ENCODE measurements at regions not wholly inside any gene's neighbourhood (a gene's known extent, or its start where the extent isn't known, plus 50 kb on each side); places are given as distances from the start of the nearest gene placed in this dataset.
"Not testable (repeated sequence)": the region's sequence is repeated elsewhere in the genome, so short reads cannot be mapped to it uniquely, and the experiment has no call there.

GRCh38 chrX:40406330-40406859 lies 174.4 kb upstream of the ATP6AP2 start:
- DNase-seq: peak; percentile 47

DNA sequence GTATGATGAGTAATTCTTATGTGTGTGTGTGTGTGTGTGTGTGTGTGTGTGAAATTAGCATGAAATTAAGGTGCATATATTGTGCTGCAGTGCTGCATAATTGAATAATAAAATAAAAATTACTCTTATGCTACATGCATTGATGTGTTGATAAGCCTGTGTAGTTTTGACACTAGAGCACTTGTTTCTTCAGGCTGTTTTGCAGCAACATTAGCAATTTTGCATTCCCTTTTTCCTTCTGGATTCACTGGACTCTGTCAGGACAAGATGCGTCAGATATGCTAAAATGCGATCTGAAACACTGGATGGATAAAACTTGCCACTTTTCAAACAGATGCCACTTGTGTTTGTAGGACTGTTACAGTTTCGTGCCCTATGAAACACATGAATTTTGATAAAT lies 175.4 kb upstream of the ATP6AP2 start:
- no peak for DNase-seq

DNA sequence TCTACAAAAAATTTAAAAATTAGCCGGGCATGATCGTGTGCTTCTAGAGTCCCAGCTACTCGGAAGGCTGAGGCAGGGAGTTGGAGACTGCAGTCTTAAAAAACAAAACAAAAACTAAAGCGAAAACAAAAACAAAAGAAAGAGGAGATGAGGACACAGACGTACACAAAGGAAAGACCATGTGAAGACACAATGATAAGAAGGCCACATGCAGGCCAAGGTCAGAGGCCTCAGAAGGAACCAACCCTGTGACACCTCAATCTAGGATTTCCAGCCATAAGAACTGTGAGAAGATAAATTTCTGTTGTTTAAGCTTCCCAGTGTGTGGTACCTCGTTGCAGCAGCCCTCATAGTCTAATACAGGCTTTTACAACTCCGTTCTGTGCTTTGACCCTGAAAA lies 177.0 kb upstream of the ATP6AP2 start:
- DNase-seq: no peak

DNA sequence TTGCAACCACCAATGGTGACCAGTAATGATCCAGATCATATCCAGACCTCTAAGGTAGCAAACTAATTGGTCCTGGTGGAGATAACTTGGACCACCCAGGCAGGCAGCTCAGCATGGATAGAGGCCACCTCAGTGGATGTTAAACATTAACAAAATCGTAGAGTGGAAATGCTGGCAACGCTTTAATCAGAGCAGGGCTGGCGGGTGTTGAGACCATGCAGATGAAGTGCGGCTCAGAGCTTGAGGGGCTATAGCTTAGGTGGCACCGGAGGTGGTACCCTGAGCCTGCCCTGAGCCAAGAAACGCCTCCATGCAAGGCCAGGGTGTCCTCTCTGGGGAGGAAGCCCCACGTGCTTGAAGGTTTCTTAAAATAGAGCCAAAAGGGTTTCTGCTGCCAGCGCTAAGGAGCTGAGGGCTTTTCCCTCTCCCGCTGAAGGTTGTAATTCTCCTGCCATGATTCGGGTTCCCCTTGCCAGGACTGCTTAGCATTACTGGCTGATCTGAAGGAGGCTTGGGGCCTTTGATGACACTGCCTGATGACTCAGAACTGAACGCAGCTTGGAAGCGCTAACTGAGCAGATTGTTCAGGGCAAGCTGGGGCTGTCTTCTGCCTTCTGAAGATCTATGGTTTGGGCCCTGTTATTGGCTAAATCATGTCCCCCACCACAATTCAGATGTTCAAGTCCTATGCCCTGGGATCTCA lies 177.8 kb upstream of the ATP6AP2 start:
- peak; percentile 70 for DNase-seq

- DNase-seq: no peak
Measured at GRCh38 chrX:40395102-40395501, 185.7 kb upstream of the ATP6AP2 start.

GRCh38 chrX:40394302-40394701 lies 186.5 kb upstream of the ATP6AP2 start:
- DNase-seq: no peak

DNA sequence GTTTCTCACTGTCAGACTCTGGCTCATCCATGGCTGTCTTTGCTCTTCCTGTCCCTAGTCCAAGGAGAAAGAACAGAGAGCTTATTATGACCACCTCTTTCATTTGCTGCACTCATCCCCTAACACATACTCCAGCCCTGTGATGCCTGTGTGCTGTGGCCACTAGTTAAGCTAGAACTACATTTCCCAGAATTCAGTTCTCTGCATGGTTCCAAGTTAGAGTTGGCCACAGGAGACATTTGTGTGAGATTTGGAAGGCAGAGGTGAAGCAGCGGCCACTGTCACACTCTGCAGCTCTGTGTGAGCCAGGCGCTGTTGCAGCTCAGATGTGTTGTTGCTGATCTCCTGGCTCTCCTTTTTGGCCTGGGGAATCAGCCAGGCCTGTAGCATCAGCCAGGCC lies 188.2 kb upstream of the ATP6AP2 start:
- DNase-seq: no peak

GRCh38 chrX:40391662-40392061 lies 189.1 kb upstream of the ATP6AP2 start:
- no peak for DNase-seq

GRCh38 chrX:40389555-40389954 lies 191.2 kb upstream of the ATP6AP2 start:
- DNase-seq: no peak

GRCh38 chrX:40388441-40388840 lies 192.3 kb upstream of the ATP6AP2 start:
- DNase-seq: no peak

DNA sequence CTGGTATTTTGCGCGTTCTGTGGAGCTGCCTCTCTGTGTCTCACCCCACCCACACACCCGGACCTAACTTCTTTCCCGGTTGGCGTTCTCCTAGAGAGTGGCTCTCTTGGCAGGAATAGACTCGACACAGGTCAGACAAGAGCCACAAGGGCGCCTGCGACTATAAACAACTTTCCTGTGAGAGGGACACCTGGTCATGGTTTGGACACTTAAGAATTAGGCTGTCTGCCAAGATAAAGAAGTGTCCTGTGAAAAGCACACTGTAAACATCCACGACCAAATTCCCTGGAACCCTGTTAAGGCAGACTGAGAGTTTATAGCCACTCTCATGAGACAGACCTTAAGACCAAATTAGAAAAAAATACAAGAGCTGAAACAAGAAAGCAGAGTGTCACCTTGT lies 192.9 kb upstream of the ATP6AP2 start:
- DNase-seq: not testable (repeated sequence)

- not testable (repeated sequence) for DNase-seq
Measured at GRCh38 chrX:40387311-40387710, 193.5 kb upstream of the ATP6AP2 start.

DNA sequence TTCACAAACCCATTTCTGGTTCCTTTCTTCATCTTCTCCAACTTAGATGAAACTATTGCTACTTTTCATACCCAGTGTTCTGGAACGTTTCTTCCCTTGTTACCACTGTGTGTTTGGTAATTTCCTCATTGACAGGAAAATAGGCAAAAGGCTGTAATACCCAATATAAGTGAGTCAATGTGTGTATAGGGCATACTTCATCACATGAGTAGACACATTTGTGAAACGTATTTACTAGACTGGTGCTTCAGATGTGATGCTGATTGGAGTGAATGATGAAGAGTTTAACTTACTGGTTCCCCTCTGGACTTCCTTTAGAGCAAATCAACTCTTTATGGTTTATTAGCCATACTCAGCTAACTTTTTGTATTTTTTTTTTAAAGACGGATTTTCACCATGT lies 195.1 kb upstream of the ATP6AP2 start:
- DNase-seq: no peak

- no peak for DNase-seq
Measured at GRCh38 chrX:40385256-40385655, 195.5 kb upstream of the ATP6AP2 start.

GRCh38 chrX:40383969-40384368 lies 196.8 kb upstream of the ATP6AP2 start:
- no peak for DNase-seq

GRCh38 chrX:40383360-40383759 lies 197.4 kb upstream of the ATP6AP2 start:
- no peak for DNase-seq

DNA sequence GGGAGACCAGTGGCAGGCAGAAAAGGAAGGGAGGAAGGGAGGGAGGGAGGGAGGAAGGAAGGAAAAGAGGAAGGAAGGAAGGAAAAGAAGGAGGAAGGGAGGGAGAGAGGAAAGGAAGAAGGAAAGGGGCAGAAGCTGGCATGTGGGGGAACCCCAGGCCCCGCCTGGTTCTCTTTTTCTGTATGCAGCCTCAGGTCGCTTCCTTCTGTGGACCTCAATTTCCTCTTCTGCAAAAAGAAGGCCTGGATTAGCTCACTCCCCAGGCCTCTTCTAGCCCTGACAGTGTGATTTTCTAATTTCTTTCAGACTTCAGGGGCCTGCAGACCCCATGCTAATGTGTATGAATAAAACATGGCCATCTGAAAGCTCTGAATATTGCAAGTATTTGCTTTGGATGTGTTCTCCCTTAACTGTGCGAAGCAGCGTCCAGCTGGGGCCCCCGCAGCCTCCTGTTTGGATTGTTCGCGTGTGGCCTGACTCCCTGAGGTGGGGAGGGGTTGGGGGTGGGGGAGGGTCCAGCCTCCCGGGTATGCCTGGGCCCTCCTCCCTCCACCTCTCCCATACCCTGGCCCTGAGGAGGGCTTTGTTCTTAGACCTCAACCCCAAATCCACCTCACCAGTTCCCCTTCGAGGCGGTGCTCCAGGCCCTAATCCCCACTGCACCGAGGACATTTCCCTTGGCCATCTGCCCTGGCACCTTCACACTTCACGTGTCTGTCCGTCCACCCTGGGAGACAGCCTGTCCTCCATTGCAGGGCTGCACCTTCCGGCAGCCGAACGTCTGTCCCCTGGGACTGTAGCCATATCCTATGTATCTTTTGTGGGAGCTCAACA lies 199.9 kb upstream of the ATP6AP2 start:
- DNase-seq: no peak

DNA sequence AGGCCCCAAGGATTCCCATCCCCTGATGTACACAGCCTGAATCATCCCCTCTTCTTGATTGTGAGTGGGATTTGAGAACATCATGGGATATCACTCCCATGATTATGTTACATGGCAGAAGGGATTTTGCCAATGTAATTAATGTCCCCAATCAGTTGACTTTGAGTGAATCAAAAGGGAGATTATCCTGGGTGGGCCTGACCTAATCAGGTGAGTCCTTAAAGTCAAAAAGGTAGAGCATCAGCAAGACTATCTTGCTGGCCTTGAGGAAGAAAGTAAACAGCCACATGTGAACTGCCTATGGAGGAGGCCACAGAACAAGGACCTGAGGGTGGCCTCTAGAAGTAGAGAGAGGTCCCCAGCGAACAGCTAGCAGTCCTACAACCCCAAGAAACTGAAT lies 203.1 kb upstream of the ATP6AP2 start:
- DNase-seq: no peak

DNA sequence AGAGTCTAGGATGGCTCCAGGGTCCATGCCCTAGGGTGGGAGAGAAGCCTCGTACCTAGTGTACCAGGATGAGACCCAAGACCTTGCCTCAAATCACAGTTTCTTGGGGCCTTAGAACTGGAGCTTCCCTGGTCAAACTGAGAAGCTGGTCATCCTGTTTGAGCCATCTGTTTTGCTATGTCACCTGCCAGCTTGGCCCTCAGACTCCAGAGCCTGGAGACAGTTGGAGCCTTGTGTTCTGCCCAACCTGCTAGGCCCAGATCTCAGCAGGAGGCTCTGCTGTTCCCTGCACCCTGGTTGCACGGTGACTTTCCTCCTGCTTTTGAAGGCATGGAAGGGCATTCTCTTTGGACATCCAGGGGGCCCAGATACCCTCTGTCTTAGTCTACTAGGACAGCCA lies 206.3 kb upstream of the ATP6AP2 start:
- no peak for DNase-seq

DNA sequence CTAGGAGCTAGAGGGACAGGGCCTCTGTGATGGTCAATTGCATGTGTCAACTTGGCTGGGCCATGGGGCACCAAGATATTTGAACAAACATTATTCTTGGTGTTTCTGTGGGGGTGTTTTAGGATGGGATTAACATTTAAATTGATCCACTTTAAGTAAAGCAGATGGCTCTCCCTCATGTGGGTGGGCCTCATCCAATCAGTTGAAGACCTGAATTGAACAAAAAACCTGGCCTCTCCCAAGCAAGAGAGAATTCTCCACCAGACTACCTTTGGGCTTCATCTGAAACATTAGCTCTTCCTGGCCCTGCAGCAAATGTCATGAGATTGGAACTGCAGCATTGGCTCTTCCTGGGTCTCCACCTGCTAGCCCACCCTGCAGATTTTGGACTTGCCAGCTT lies 207.1 kb upstream of the ATP6AP2 start:
- no peak for DNase-seq

- no peak for DNase-seq
Measured at GRCh38 chrX:40373025-40373424, 207.7 kb upstream of the ATP6AP2 start.

- DNase-seq: no peak
Measured at GRCh38 chrX:40371376-40371775, 209.4 kb upstream of the ATP6AP2 start.

GRCh38 chrX:40368611-40369061 lies 212.1 kb upstream of the ATP6AP2 start:
- no peak for DNase-seq

GRCh38 chrX:40366661-40367060 lies 214.1 kb upstream of the ATP6AP2 start:
- no peak for DNase-seq
